Pulmonary artery endothelial cell (primary cell): ENCODE measurements at regions not wholly inside any gene's neighbourhood (a gene's known extent, or its start where the extent isn't known, plus 50 kb on each side); places are given as distances from the start of the nearest gene placed in this dataset.

ENCODE experiments used
- DNase-seq: peaks from one replicate; pipeline ENCODE4 v3.0.0-alpha.2; 2011; ENCODE audit warnings: low read depth, low spot score

- no peak for DNase-seq
Observed at GRCh38 chr18:57991552-57991951, 52.5 kb upstream of the NEDD4L start.

GRCh38 chr18:57989536-57989935, 54.5 kb upstream of the NEDD4L start:
- DNase-seq = no peak

- no peak for DNase-seq
Observed at GRCh38 chr18:57984490-57985115, 59.4 kb upstream of the NEDD4L start.

GRCh38 chr18:57983965-57984364, 60.1 kb upstream of the NEDD4L start:
- no peak for DNase-seq

- no peak for DNase-seq
Observed at GRCh38 chr18:57983472-57983871, 60.6 kb upstream of the NEDD4L start.

GRCh38 chr18:57982372-57983021, 61.5 kb upstream of the NEDD4L start:
- DNase-seq = no peak

- DNase-seq = no peak
Observed at GRCh38 chr18:57981308-57982028, 62.6 kb upstream of the NEDD4L start.

GRCh38 chr18:57980573-57981307, 63.3 kb upstream of the NEDD4L start:
- DNase-seq = no peak

GRCh38 chr18:57976230-57976773, 67.7 kb upstream of the NEDD4L start:
- no peak for DNase-seq

GRCh38 chr18:57975805-57976204, 68.2 kb upstream of the NEDD4L start:
- no peak for DNase-seq

- no peak for DNase-seq
Observed at GRCh38 chr18:57974585-57975265, 69.3 kb upstream of the NEDD4L start.

- DNase-seq = no peak
Observed at GRCh38 chr18:57973889-57974288, 70.1 kb upstream of the NEDD4L start.

GRCh38 chr18:57970356-57971095, 73.5 kb upstream of the NEDD4L start:
- DNase-seq = no peak

- DNase-seq = no peak
Observed at GRCh38 chr18:57969824-57970223, 74.2 kb upstream of the NEDD4L start.

- DNase-seq = no peak
Observed at GRCh38 chr18:57965246-57965645, 78.8 kb upstream of the NEDD4L start.

- no peak for DNase-seq
Observed at GRCh38 chr18:57961876-57962505, 82.0 kb upstream of the NEDD4L start.

- DNase-seq = no peak
Observed at GRCh38 chr18:57961411-57961810, 82.6 kb upstream of the NEDD4L start.

- DNase-seq = peak; percentile 32
Observed at GRCh38 chr18:57959278-57959677, 84.7 kb upstream of the NEDD4L start.

GRCh38 chr18:57957210-57957609, 86.8 kb upstream of the NEDD4L start:
- DNase-seq = no peak

- no peak for DNase-seq
Observed at GRCh38 chr18:57956491-57956890, 87.5 kb upstream of the NEDD4L start.
